ENCODE measurements at regions not wholly inside any gene's neighbourhood (a gene's known extent, or its start where the extent isn't known, plus 50 kb on each side); places are given as distances from the start of the nearest gene placed in this dataset.

DNA sequence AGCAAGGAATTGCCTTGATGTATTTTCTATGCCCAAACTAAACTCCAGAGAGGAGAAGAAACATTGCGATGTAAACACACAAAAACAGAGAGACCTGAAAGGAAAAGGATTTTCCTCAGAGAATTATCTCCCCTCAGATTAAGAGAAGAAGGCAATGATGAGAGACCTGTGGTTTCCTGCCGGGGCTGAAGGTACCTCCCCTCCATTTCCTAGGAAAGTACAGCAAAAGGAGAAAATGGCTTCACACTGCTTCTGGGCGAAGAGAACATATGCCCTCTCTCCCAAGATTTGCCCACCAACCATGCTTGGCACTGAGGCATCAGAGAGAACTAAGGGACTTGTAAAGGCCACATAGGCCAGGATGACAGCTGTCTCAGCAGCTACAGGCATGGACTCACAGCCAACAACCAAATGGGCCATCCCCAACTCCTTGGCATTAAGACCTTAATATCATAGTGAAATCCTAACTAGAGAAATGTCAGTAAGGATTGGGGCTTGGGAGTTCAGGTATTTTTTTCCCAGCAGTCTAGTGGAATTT, 523.0 kb downstream of the PTPRC start:
- no peak for DNase-seq (ENCODE audit: low spot score)

DNA sequence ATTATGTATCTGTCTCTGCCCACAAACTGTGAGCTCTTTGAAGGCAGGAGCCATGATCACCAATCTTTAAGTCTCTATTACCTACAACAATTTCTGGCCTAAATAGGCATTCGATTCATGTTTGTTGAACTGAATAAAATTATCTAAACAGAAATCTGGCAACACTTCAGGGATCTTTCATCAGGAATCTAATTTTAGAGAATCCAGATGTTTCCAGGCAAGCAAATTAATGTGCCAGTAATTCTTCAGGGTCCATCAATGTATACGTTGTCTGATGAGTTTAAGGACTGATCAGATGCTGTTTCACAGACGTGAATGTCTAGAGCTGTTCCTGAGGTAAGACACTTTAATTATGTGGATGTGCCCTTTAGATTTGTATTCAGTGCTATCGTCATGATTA, 524.4 kb downstream of the PTPRC start:
- no peak for DNase-seq (ENCODE audit: low spot score)

DNA sequence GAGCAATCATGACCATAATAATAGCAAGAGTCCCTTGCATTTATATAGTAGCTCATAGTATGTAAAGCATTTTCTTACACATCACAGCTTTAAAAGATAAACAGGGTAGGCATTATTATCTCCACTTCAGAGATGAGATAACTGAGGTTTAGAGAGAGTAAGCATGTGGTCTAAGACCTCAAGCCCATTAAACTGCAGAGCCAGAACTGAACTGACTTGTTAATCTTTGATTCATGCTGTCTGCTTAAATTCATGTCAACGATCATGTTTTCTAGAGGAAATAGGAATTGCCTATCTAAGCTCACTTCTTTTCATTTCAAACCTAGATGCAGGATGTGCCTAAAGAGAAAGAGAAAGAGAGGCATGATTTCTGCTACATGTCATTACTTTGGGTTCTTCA, 524.8 kb downstream of the PTPRC start:
- no peak for DNase-seq (ENCODE audit: low spot score)

DNA sequence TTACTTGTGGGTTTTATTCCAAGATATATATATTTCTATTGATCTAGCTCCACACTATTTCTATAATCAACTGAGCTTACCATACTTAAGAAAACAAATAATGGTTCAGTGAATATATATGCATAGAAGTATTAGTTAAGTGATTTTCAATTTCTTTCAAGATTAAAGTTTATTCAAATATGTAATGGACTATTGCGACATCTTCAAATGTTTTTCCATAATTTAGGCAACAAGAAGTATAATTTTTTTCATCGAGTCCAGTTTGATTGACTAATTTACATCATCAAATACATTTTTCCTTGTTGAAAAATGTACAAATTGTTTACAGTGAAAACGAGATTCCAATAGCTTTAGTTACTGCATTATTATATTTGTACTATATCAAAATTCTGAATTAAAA, 528.6 kb downstream of the PTPRC start:
- no peak for DNase-seq (ENCODE audit: low spot score)

DNA sequence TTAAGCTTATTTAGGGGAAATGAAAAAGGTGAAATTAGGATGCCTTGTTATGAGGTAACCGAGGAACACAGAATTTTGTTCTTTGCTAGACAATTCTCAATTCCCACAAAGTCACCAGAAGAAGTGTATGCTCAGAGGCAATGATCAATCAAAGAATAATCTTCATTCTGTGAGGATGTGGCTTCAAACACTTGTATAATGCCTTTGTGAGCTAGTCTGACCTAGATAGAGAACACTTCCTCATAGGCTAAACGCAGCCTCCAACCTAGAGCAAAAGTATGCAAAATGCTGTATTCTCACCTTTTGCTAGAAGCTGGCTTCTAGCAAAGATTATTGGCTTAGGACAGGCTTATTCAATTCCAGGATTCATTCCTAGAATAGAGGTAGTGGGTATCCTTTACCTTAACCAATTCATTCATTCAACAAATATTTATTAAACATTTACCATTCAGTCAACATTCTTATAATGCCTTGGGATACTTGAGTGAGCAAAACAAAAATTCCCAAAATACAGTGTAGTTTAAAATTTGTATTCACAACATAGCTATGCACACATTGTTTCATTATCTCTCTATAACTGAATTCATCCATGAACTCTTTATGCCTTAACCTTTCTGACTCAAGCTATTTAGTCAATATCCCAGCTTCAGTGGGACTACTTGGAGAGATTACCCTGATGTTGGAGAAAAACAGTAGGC, 530.2 kb downstream of the PTPRC start:
- no peak for DNase-seq (ENCODE audit: low spot score)

DNA sequence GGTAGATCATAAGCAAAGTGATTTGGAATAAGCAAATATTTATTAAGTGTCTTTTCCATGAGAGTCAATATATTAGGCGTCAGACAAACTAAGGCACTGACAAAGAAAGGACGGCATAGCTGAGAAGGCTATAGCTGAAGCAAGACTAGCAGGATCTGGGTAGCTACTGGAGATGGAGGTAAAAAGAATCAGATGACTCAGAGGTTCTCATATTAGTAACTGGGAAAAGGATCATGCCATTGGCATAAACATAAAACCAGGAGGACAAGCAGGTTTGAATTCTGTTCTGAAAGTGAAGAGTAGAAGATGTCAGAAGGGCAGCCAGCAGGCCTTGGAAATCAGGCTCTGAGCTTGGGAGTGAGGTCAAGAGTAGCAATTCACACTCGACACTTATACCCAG, 531.9 kb downstream of the PTPRC start:
- no peak for DNase-seq (ENCODE audit: low spot score)

DNA sequence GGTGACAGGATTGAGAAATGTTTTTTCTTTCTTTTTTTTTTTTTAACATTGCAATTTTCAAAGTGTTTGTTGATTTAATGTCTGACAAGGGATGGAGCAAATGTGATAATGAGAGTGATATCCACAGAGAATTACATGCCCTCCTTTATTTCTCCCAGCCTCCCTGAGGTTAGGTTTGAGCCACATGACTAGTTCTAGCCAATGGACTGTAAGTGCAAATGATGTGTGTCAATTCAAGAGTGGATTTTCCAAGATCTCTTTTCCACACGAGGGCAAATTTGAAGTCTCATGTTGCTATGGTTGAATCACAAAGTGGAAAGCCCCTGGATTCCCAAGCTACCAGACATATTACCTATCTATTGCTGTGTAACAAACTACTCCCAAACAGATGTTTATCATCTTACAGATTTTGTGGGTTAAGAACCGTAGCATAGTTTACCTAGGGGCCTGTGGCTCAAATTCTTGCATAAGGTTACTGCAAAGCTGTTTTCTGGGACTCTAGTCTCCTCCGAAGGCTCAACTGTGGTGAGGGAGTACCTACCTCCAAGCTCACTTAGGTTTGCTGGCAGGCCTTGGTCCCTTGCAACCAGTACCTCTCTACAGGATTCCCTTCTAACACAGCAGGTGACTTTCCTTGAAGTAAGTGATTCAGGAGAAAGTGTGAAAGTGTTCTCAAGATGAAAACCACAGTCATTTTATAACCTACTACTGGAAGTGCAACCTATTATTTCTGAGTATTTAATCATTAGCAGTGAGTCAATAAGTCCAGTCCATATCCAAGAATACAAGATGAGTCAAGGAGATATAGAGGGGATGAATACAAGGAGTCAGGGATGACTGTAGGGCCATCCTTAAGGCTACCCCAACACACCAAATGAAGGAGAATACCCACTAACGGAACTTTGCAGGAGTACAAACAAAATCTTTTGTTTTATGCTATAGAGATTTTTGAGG, 533.6 kb downstream of the PTPRC start:
- no peak for DNase-seq (ENCODE audit: low spot score)

DNA sequence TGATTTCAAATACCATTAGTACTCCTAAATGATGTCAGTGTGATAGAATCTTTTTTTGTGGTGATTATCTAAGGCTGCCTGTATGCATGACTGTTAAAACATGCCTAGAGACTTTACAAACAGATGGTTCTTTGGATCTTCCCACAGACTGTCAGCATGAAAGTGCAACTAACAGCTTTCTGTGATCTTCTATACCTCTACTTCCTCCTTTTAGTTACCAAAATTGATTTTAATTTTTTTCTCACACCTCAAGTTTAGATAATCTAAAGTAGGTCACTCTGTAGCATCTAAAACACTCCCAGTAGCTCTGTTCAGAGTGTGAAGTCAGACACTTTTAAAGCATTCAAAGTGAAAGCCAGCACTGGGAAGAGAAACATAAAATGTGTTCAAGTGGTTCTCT, 534.5 kb downstream of the PTPRC start:
- no peak for DNase-seq (ENCODE audit: low spot score)

DNA sequence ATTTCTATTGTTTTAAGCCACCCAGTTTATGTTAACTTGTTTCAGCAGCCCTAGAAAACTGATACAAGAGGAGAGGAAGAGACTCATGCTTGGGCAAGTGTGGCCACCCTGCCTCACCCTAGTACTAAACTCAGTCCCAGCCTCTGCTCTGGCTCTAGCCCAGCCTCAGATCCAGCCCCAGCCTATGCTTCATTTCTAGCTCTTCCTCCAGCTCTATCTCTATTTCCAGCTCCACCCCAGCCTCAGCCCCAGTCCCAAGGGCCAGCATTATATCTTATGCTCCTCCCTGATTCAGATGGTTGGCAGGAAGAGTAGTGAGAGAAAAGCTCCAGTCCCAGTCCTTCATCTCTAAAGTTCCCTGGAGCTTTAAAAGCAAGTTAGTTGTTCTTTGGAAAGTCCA, 535.5 kb downstream of the PTPRC start:
- DNase-seq (ENCODE audit: low spot score) = no peak

DNA sequence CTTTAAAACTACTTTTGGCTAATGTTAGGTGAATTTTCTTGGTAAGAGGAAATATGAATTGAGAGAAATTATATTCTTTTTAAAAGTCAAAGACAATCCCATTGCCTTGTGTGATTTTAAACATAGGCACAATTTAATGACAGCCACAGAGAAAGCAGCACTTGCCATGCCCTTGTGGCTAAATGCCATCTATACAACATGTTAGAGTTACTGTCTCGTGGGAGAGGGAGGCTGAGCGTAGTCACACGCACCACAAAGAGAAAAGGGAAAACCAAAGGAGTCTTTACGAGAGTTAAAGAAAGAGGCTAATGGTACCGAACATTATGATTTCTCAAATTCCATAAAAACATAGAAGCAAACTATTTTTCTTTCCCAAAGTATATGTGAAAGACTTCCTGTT, 537.9 kb downstream of the PTPRC start:
- DNase-seq (ENCODE audit: low spot score) = no peak

DNA sequence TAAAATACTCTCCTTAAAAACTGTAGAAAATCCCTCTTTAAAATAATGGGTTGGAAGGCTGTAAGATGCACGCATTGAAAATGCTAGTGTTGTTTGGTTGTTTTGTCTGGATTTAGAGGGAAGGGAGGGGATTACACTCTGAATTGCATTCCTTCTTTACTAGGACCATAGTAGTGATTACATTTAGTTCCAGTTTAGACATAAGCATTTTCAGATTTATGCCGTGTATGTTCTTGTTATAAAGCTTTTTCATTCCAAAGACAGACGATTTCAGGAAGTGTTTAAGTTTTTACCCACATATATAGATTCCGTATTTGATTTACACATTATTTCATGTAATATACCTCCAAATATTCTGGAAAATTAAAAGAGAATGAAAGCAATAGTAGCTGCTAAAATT, 538.4 kb downstream of the PTPRC start:
- no peak for DNase-seq (ENCODE audit: low spot score)

DNA sequence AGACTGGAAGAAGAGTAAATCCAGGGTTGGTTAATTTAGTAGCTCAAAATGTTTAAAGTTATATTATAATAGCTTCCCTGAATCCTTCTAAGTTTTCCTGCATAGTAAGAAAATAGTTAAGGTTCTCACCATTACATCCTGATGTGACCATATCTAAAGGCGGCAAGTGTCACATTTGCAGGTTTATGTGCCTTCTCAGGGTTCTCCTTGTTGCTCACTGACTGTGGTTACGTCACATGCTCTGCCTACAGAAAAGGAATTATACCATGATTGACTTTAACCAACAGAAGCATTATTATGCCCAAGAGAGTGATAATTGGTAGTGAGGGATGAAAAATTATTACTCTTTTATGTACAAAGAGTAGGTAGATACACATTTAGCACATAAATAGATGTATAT, 539.8 kb downstream of the PTPRC start:
- DNase-seq (ENCODE audit: low spot score) = no peak

DNA sequence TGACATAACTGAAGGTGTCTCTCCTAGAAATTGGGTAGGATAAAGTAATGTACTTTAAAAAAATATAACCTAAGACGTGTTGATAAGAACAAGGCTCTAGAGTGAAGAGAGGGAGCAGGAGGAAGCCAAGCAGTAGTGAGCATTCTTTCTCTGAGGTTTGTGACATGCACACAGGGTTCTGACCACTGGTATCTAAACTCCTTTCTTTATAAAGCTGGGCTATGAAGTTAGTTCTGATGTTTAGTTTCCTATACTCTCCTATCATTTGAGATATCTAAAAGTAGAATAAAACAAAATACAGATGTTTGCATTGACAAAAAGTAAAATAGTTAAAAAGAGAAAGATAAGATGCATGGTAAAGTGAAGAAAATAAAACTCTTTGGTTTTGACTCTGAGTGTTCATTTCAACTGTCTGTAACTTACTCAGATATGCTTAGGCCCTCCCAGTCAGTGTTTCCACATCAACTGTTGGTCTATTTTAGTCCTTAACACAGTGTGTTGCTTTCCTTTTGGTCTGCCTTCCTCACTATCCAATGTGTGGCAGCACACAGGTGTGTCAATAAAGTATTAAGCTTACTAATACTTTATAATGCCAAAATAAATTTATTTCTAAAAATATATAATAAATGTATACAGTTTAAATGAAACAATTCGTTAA, 543.5 kb downstream of the PTPRC start:
- no peak for DNase-seq (ENCODE audit: low spot score)

DNA sequence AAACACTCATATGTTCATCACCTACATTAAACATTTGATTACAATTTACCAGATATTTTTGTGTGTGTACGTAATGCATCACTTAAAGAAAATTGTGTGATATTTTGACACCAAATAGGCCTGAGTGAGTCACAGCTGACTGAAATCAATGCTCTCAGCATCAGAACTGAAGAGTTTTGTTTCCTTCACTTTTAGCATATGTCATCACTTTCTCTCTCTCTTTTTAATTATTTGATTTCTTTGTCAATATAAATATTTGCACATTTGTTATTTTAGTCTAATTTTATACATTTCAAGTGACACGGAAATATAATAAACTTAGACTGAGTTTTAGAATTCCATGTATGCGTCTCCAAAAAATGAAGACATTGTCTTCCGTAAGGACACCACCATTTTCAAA, 545.3 kb downstream of the PTPRC start:
- no peak for DNase-seq (ENCODE audit: low spot score)

DNA sequence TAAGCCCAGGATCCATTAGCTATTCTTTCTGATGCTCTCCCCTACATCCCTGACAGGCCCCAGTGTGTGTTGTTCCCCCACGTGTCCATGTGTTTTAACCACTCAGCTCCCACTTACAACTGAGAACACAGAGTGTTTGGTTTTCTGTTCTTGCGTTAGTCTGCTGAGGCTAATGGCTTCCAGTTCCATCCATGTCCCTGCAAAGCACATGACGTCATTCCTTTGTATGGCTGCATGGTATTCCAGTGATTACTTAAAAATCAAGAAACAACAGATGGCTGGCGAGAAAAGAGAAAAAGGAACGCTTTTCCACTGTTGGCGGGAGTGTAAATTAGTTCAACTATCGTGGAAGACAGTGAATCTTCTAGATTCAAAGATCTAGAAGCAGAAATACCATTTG, 556.0 kb downstream of the PTPRC start:
- DNase-seq (ENCODE audit: low spot score) = no peak

DNA sequence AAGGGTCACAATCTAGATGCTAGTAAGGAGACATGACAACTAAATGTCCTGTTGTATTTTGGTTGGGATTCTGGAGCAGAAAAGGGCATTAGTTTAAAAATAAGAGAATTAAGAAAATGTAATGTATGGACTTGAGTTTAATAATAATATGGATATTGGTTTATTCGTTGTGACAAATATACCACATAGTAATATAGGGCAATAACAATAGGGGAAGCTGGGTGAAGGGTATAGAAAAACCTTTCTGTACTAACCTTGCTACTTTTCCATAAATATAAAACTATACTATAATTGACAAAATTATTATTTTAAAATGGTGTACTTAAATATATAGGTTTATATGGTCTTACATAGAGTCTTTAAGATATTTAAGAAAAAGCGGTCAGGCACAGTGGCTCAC, 558.9 kb downstream of the PTPRC start:
- no peak for DNase-seq (ENCODE audit: low spot score)

DNA sequence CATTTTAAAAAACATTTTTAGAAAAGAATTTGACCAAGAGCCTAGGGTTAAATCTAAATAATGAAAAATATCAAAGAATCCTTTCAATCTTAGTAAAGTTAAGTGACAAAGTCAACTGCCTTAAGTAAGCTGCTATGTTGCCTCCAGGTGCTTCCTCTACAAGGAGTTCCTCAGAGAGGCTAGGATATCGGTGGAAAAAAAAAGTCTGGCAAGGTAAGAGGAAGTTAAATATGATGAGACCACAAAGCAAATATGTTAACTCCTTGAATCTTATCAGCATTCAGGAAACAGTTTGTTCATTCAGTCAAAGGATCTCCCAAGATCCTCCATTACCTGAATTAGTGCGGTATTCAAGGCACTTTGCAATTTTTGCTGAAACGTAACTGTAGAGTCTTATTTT, 563.5 kb downstream of the PTPRC start:
- DNase-seq (ENCODE audit: low spot score) = no peak

DNA sequence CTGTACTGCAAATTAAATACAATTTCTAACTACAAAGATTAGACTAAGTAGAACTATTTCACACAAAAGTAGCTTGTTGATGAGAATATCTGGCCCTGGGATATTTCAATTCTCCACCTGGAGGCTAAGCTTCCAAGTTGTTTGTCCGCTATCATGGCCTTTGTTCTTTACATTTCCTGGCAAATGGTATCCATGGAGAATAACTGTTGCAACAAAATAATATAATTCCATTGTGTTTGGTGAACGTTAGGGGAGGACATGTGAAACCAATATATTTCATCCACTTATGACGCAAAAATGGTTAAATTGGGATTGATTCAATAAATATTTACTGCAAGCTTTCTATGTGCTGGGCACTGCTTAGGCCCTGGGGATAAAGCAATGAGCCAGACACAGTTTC, 565.4 kb downstream of the PTPRC start:
- DNase-seq (ENCODE audit: low spot score) = no peak

DNA sequence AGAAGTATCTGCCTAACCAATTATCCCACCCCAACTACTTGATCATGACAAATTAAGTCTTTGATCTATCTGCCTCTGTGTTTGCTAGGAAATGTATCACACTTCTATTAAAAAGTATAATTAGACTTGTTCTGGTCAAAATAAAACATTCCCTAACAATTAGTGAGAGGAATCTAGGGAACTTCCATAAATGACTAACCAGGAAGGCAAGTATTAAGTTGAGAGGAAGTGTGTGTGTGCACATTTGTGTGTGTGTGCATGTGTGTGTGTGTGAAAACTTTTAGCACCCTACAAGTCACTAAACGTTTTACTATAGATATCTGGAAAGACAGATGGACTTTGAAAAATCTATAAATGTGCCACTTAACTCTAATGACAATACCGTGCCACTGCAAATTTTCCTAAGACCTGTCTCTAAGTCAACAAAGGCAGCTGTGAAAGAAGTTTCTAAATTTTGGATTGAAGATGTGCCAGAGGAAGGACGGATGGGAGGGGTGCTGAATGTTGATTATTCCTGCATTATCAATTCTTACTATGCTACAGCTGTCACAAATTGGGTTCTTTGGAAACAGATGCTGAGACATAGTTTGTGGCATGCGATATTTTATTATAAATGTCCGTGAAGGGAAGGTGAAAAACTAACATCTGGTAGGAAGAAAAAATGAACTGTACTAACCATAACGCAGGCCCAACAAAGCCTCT, 567.1 kb downstream of the PTPRC start:
- DNase-seq (ENCODE audit: low spot score) = no peak

DNA sequence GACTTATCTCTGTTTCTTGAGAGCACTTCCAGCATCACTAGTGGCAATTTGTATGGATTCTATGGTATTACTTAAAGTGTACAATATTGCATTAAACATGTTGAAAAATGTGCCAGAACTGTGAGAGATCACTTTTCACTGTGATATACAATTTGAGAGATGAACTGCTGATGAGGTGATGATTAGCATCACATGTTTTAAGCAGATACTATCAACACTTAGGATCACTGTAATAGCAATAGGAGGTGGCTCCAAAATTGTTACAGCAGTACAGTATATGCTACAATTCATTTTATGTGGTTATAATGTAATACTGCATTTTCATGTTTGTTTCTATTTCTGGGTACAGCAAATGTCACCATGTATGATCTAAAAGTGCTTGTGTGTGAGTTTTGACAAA, 570.0 kb downstream of the PTPRC start:
- no peak for DNase-seq (ENCODE audit: low spot score)

DNA sequence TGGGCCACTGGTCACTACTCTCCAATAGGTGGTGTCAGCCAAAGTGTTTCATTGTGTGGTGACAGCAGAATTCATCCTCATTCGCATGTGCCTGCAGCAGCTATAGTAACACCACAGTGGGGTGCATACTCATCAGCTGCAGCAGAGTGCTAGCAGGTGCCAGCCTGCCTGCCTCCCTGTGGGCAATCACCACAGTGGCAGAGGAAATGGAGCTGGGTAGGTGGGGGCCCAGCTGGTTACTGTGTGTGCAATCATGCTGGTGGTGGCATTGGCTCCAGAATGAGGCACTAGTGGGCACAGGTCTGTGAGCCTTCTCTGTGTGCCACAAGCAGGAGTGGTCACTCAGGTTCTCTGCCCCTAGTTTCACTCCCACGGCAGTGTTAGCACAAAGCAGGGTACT, 579.2 kb downstream of the PTPRC start:
- DNase-seq (ENCODE audit: low spot score) = no peak

DNA sequence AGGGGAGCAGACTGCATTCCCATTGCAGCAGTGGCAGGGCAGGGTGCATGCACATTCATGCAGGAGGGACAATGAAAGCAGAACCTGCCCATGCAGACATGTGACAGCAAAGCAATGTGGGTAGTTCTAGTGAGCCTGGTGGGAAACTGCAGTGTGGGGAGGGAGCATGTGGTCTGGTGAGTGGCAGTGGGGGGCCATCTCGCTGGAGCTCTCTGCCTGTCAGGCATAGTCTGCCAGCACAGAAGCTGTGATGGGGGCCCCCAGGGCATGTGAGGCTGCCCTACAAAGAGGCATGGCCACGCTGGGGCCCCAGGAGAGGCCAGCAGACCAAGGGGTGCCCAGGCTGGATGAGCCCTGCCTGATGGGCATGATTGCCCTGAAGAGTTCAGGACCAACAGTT, 579.7 kb downstream of the PTPRC start:
- DNase-seq (ENCODE audit: low spot score) = no peak
